SK-N-DZ (cell line): ENCODE measurements at regions not wholly inside any gene's neighbourhood (a gene's known extent, or its start where the extent isn't known, plus 50 kb on each side); places are given as distances from the start of the nearest gene placed in this dataset.
A peak's percentile ranks its signal among the peaks of the same experiment; 100 is the strongest.

Experiments
- DNase-seq: peaks from one replicate; pipeline ENCODE4 v3.0.0-alpha.2; 2015; ENCODE audit warnings: low spot score

GRCh38 chr5:145708169-145708568 is 127.0 kb downstream of the PRELID2 start:
- DNase-seq: no peak

GRCh38 chr5:145704724-145705123 is 130.4 kb downstream of the PRELID2 start:
- no peak for DNase-seq

GRCh38 chr5:145703856-145704255 is 131.3 kb downstream of the PRELID2 start:
- no peak for DNase-seq

- no peak for DNase-seq
Measured at GRCh38 chr5:145701404-145701803, 133.7 kb downstream of the PRELID2 start.

- DNase-seq: no peak
Measured at GRCh38 chr5:145699846-145700245, 135.3 kb downstream of the PRELID2 start.

GRCh38 chr5:145697251-145697990 is 137.7 kb downstream of the PRELID2 start:
- DNase-seq: no peak

GRCh38 chr5:145689235-145689634 is 145.9 kb downstream of the PRELID2 start:
- no peak for DNase-seq

- no peak for DNase-seq
Measured at GRCh38 chr5:145687943-145688342, 147.2 kb downstream of the PRELID2 start.

GRCh38 chr5:145685417-145685816 is 149.7 kb downstream of the PRELID2 start:
- no peak for DNase-seq

GRCh38 chr5:145683431-145683830 is 151.7 kb downstream of the PRELID2 start:
- DNase-seq: peak; percentile 23

- no peak for DNase-seq
Measured at GRCh38 chr5:145682197-145682899, 152.8 kb downstream of the PRELID2 start.

GRCh38 chr5:145681686-145682085 is 153.5 kb downstream of the PRELID2 start:
- peak; percentile 62 for DNase-seq

GRCh38 chr5:145681216-145681615 is 153.9 kb downstream of the PRELID2 start:
- no peak for DNase-seq

- DNase-seq: no peak
Measured at GRCh38 chr5:145680767-145681166, 154.4 kb downstream of the PRELID2 start.

- DNase-seq: no peak
Measured at GRCh38 chr5:145680169-145680568, 155.0 kb downstream of the PRELID2 start.

GRCh38 chr5:145678255-145678654 is 156.9 kb downstream of the PRELID2 start:
- DNase-seq: no peak

GRCh38 chr5:145673786-145674185 is 161.4 kb downstream of the PRELID2 start:
- DNase-seq: no peak

GRCh38 chr5:145668714-145669113 is 166.4 kb downstream of the PRELID2 start:
- no peak for DNase-seq

- DNase-seq: no peak
Measured at GRCh38 chr5:145667742-145668141, 167.4 kb downstream of the PRELID2 start.

GRCh38 chr5:145666591-145666990 is 168.6 kb downstream of the PRELID2 start:
- DNase-seq: no peak

GRCh38 chr5:145661737-145662485 is 173.2 kb downstream of the PRELID2 start:
- no peak for DNase-seq

- DNase-seq: no peak
Measured at GRCh38 chr5:145660897-145661640, 174.1 kb downstream of the PRELID2 start.
